Cardiac muscle cell (in vitro differentiated cells and primary cell): ENCODE measurements at regions not wholly inside any gene's neighbourhood (a gene's known extent, or its start where the extent isn't known, plus 50 kb on each side); places are given as distances from the start of the nearest gene placed in this dataset.

Experiments used
- DNase-seq, 2 donors: peaks; one replicate each; pipeline versions ENCODE4 v3.0.0 to v3.0.0-alpha.2; 2010 to 2017; ENCODE audit warnings: low read depth in 1 of 2, low spot score in 1 of 2
- H3K27ac ChIP-seq: fragments of 200-600 bp; sonication (generic); 2 replicates; pipeline ENCODE4 v1.5.1; 2016
- H3K27me3 ChIP-seq: fragments of 200-600 bp; sonication (generic); 2 replicates; pipeline ENCODE4 v1.6.0; 2016; ENCODE audit warnings: control low read depth
- H3K36me3 ChIP-seq: fragments of 200-600 bp; sonication (generic); 2 replicates; pipeline ENCODE4 v1.5.1; 2016; ENCODE audit warnings: control low read depth
- H3K4me1 ChIP-seq: fragments of 200-600 bp; sonication (generic); 2 replicates; pipeline ENCODE4 v1.8.1; 2017; ENCODE audit warnings: low read depth, mild to moderate bottlenecking, mixed run types
- H3K4me3 ChIP-seq: fragments of 200-600 bp; sonication (generic); 2 replicates; pipeline ENCODE4 v1.5.1; 2016; ENCODE audit warnings: mild to moderate bottlenecking
- H3K9me3 ChIP-seq: fragments of 200-600 bp; sonication (generic); 2 replicates; pipeline ENCODE4 v1.5.1; 2017; ENCODE audit warnings: low read depth, mild to moderate bottlenecking, control low read depth
- CTCF ChIP-seq: IDR thresholded peaks from 2 replicates; pipeline ENCODE4 v1.5.1; 2012; ENCODE audit warnings: low read depth, mild to moderate bottlenecking, low read length

- no peak for DNase-seq
- TF ChIP-seq CTCF: no peak
- no peaks in the 10 kb centered on the region for H3K9me3 ChIP-seq
- H3K27me3 ChIP-seq: no peaks in the 10 kb centered on the region
- H3K4me3 ChIP-seq: no peak overlapping the region
- peak overlapping the region; percentile 13 for H3K27ac ChIP-seq
- no peaks in the 10 kb centered on the region for H3K4me1 ChIP-seq
- peaks cover 15% of the 10 kb centered on the region for H3K36me3 ChIP-seq
These were observed 347.1 kb downstream of the SEC14L1 start for GRCh38 chr17:77487677-77488530.

DNA sequence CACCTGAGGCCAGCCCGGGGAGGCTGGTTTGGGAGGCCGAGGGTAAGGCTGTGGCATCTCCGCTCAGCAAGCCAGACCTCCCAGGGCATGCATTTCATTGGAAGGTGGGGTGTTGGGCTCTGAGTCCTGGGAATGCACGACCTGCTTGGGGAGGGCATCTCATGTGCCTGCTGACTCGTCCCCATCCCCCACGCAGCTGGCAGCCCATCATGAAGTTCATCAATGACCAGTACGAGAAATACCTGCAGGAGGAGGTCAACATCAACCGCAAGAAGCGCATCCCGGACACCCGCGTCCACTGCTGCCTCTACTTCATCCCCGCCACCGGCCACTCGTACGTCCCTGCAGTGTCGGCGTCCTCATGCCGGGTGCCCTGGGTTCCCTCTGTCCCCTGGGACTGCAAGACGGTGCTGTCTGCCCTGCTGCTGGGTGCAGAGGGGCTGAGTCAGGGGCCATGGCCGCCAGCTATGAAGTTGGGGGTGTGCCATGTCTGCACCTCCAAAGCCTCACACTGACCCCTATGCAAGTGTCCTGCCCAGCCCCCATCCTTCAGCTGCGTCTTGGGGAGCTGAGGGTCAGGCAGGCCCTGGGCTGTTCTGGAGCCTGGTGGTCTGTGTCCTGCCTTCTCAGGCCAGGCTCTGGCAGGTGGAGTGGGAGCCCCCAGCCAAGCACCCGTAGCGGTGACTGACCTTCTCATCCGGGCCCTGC is 347.9 kb downstream of the SEC14L1 start:
- Histone ChIP-seq H3K27me3 (no peaks in the 10 kb centered on the region), H3K4me3 (no peak overlapping the region), H3K36me3 (peaks cover 15% of the 10 kb centered on the region), H3K9me3 (no peaks in the 10 kb centered on the region), H3K4me1 (no peaks in the 10 kb centered on the region), H3K27ac (peak overlapping the region; percentile 13)
- DNase-seq: no peak
- TF ChIP-seq CTCF: no peak

- no peak for TF ChIP-seq CTCF
- Histone ChIP-seq H3K27me3 (no peaks in the 10 kb centered on the region), H3K4me1 (peaks cover 1% of the 10 kb centered on the region), H3K36me3 (peaks cover 15% of the 10 kb centered on the region), H3K27ac (no peak overlapping the region), H3K4me3 (no peak overlapping the region), H3K9me3 (no peaks in the 10 kb centered on the region)
- DNase-seq: no peak
These were observed 348.6 kb downstream of the SEC14L1 start for GRCh38 chr17:77489239-77489892.

- Histone ChIP-seq H3K36me3 (peaks cover 15% of the 10 kb centered on the region), H3K4me1 (peaks cover 6% of the 10 kb centered on the region), H3K27me3 (no peaks in the 10 kb centered on the region), H3K4me3 (no peak overlapping the region), H3K27ac (peak overlapping the region; percentile 34), H3K9me3 (no peaks in the 10 kb centered on the region)
- DNase-seq: no peak
- no peak for TF ChIP-seq CTCF
These were observed 349.1 kb downstream of the SEC14L1 start for GRCh38 chr17:77489893-77490255.

DNA sequence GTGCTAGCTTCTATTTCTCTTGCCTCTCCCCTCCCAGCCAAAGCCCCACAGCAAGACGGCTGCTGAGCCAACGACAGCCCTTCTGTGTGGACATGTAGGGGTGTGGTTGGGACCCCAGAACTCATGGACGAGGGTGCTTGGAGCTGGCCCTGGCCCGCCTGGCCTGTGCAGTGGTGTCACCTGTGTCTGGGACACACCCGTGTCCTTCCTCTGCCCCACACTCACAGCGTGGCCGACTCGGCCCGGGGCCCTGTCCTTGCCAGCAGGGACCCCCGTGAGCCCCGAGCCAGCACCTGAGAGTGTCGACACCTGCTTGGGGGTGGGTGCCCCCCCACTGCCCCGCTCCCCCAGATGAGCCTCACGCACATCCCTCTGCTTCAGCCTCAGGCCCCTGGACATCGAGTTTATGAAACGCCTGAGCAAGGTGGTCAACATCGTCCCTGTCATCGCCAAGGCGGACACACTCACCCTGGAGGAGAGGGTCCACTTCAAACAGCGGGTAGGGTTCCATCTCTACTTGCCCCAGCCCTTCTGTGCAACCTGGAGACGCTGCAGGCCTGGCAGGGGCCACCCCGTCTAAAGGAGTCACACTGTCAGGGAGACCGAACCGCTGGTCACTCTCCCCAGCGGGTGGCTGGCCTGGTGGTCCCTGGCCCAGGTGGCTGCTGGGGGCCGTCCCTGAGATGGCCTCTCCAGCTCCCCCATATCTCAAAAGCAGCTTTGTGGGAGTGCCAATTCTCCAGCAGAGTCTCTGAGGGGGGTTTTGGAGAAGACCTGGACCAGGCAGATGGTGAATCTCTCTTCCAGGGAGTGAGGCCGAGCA is 349.8 kb downstream of the SEC14L1 start:
- Histone ChIP-seq H3K4me1 (peaks cover 6% of the 10 kb centered on the region), H3K9me3 (no peaks in the 10 kb centered on the region), H3K27me3 (no peaks in the 10 kb centered on the region), H3K27ac (peak overlapping the region; percentile 34), H3K4me3 (no peak overlapping the region), H3K36me3 (peaks cover 15% of the 10 kb centered on the region)
- no peak for DNase-seq
- no peak for TF ChIP-seq CTCF
